HepG2 (cell line): ENCODE measurements at regions not wholly inside any gene's neighbourhood (a gene's known extent, or its start where the extent isn't known, plus 50 kb on each side); places are given as distances from the start of the nearest gene placed in this dataset.

ENCODE experiments used
- ATAC-seq: fragments of 200-7000 bp; cut with Tn5 transposase; 3 replicates; pipeline ENCODE4 v1.9.1; 2020; ENCODE audit warnings: mild to moderate bottlenecking, moderate library complexity
- BruUV-seq: library from RNA; stranded (reverse); fragments of 400-500 nt; replicated peaks from 2 replicates; lab custom pipeline; 2021; lab: Mats Ljungman, UMichigan
- CTCF ChIA-PET: fragments of 300-600 bp; formaldehyde crosslinking; extraction: SDS; loops from one replicate; lab custom pipeline; 2021; ENCODE audit warnings: low total read pairs, inconsistent platforms, low intra/inter-chr PET ratio; lab: Yijun Ruan, JAX
- POLR2A ChIA-PET: fragments of 350-600 bp; sonication (Branson Sonifier 250); formaldehyde crosslinking; loops from one replicate; lab custom pipeline; 2020; ENCODE audit warnings: antibody characterized with exemption, inconsistent platforms; lab: Yijun Ruan, JAX
- DNase-seq: peaks from one replicate; pipeline ENCODE4 v3.0.0-alpha.2; 2015; ENCODE audit warnings: low spot score
- FAIRE-seq: peaks from 3 replicates; lab custom pipeline; 2011; peaks lifted over from hg19 to GRCh38; lab: Jason Lieb, UNC
- H2AFZ ChIP-seq: one replicate; pipeline ENCODE4 v1.6.1; 2011; ENCODE audit warnings: low read length, inconsistent platforms
- H3K27ac ChIP-seq: fragments of 300-600 bp; 3 replicates; pipeline ENCODE4 v1.8.0; 2011; ENCODE audit warnings: mixed run types, mild to moderate bottlenecking, mixed read lengths, low read length, inconsistent platforms; ENCODE audit not compliant: insufficient read depth; ENCODE audit errors: extremely low read length
- H3K27me3 ChIP-seq, 2 experiments: fragments of 200-600 bp in 1 of 2; 2 replicates in 1 of 2; 3 replicates in 1 of 2; pipeline versions ENCODE4 v1.6.0 to v1.8.0; 2011; ENCODE audit warnings: low read length in 2 of 2, mild to moderate bottlenecking in 2 of 2, moderate library complexity in 2 of 2, inconsistent platforms in 1 of 2; ENCODE audit not compliant: insufficient read depth in 2 of 2, control insufficient read depth in 1 of 2
- H3K36me3 ChIP-seq, 2 experiments: fragments of 200-600 bp in 1 of 2; replicated peaks in 1 of 2; 2 replicates in 1 of 2; 3 replicates in 1 of 2; pipeline versions ENCODE4 v1.5.1 to v1.8.0; 2011; ENCODE audit warnings: low read length in 2 of 2, inconsistent platforms in 1 of 2; ENCODE audit not compliant: insufficient read depth in 2 of 2, control insufficient read depth in 1 of 2
- H3K4me1 ChIP-seq: 2 replicates; pipeline ENCODE4 v1.5.1; 2012; ENCODE audit warnings: low read length, inconsistent platforms; ENCODE audit not compliant: insufficient read depth
- H3K4me2 ChIP-seq: 2 replicates; pipeline ENCODE4 v1.6.0; 2011; ENCODE audit warnings: low read depth, low read length, inconsistent platforms
- H3K4me3 ChIP-seq, 3 experiments: fragments of 200-600 bp in 1 of 3; sonication (generic), shearing (Covaris generic) in 1 of 3; replicated peaks in 1 of 3; 2 replicates each; pipeline ENCODE4 v1.5.1; 2011 to 2016; ENCODE audit warnings: low read length in 3 of 3, inconsistent platforms in 2 of 3, low read depth in 2 of 3, mild to moderate bottlenecking in 2 of 3, control low read depth in 1 of 3, mixed read lengths in 1 of 3; ENCODE audit not compliant: insufficient read depth in 1 of 3
- H3K79me2 ChIP-seq: one replicate; pipeline ENCODE4 v1.6.1; 2011; ENCODE audit warnings: low read length, inconsistent platforms; ENCODE audit not compliant: insufficient read depth
- H3K9ac ChIP-seq: 2 replicates; pipeline ENCODE4 v1.6.0; 2011; ENCODE audit warnings: mild to moderate bottlenecking, low read depth, low read length, inconsistent platforms; ENCODE audit not compliant: insufficient read depth
- H3K9me3 ChIP-seq: 2 replicates; pipeline ENCODE4 v1.5.1; 2012; ENCODE audit warnings: mild to moderate bottlenecking, low read length
- H4K20me1 ChIP-seq: 2 replicates; pipeline ENCODE4 v1.6.0; 2011; ENCODE audit warnings: inconsistent platforms, mild to moderate bottlenecking, low read length, moderate library complexity; ENCODE audit not compliant: insufficient read depth
- CEBPB ChIP-seq: IDR thresholded peaks from 2 replicates; pipeline ENCODE4 v1.6.1; 2011; ENCODE audit warnings: low read depth, low read length, improper control_type of control experiment, borderline replicate concordance
- GTF2F1 ChIP-seq: fragments of 150-350 bp; IDR thresholded peaks from 2 replicates; pipeline ENCODE4 v1.6.1; 2014; ENCODE audit warnings: low read length
- HMGXB3 ChIP-seq: sonication (generic); formaldehyde crosslinking; IDR thresholded peaks from 2 replicates; pipeline ENCODE4 v1.4.0; 2020; ENCODE audit warnings: missing genetic modification reagents, borderline replicate concordance
- TOE1 ChIP-seq: sonication (generic); formaldehyde crosslinking; IDR thresholded peaks from 2 replicates; pipeline ENCODE4 v1.4.0; 2020; ENCODE audit warnings: mild to moderate bottlenecking, missing genetic modification reagents
- ZSCAN25 ChIP-seq: sonication (generic); formaldehyde crosslinking; IDR thresholded peaks from 2 replicates; pipeline ENCODE4 v1.8.0; 2022; ENCODE audit warnings: mild to moderate bottlenecking, missing genetic modification reagents
- WGBS: methylation state at CpG from one replicate; pipeline ENCODE4 v1.1.6; 2017; ENCODE audit warnings: low lambda C conversion rate; 5-methylcytosine and 5-hydroxymethylcytosine counted together
- in situ Hi-C: cut with HindIII; loops from 2 replicates; pipeline ENCODE4 v1.10.0; 2017; ENCODE audit warnings: low pct_unique_long_range_greater_than_20kb; ENCODE audit not compliant: extremely low pct_ligation_motif_present
- intact Hi-C: fragments of 100-400 bp; cut with micrococcal nuclease; formaldehyde crosslinking; loops from one replicate; pipeline ENCODE4 v1.10.0; 2022; ENCODE audit not compliant: unreplicated experiment

- no peak for TF ChIP-seq HMGXB3 (CRISPR knock-in tag)
Measured at GRCh38 chr13:106906426-106906996, 338.6 kb upstream of the ARGLU1 start (continued).

GRCh38 chr13:106905380-106906162 lies 337.6 kb upstream of the ARGLU1 start:
- TF ChIP-seq CEBPB (peak; percentile 63; the same call in 1 of the 2 replicates), ZSCAN25 (no peak), TOE1 (CRISPR knock-in tag) (no peak), GTF2F1 (no peak)
- Histone ChIP-seq H3K9me3 (no peaks in the 10 kb centered on the region), H3K4me3 (no peak overlapping the region), H3K27ac (no peak overlapping the region), H3K79me2 (no peaks in the 10 kb centered on the region), H4K20me1 (no peaks in the 10 kb centered on the region), H3K9ac (no peak overlapping the region), H3K4me1 (no peaks in the 10 kb centered on the region), H3K27me3 (no peaks in the 10 kb centered on the region), H3K36me3 (no peaks in the 10 kb centered on the region), H3K4me2 (no peak overlapping the region), H2AFZ (no peak overlapping the region)
- POLR2A ChIA-PET, result no interaction called here
- no peak for ATAC-seq
- intact Hi-C loops (no loop called here), in situ Hi-C loops (no loop called here)
- 49% methylated on average over 14 of the region's 14 CpGs for WGBS
- FAIRE-seq, result no peak
- DNase-seq, result no peak
- no TSS peak for BruUV-seq
- CTCF ChIA-PET, result no interaction called here
